SK-N-SH (cell line): ENCODE measurements at regions not wholly inside any gene's neighbourhood (a gene's known extent, or its start where the extent isn't known, plus 50 kb on each side); places are given as distances from the start of the nearest gene placed in this dataset.
A peak's percentile ranks its signal among the peaks of the same experiment; 100 is the strongest.

Source experiments
- CTCF ChIA-PET: fragments of 300-600, 350-600 bp; formaldehyde crosslinking; extraction: SDS; loops from one replicate; lab custom pipeline; 2021; lab: Yijun Ruan, JAX
- POLR2A ChIA-PET: fragments of 350-600 bp; sonication (Branson Sonifier 250); formaldehyde crosslinking; extraction: SDS; loops from one replicate; lab custom pipeline; 2020; ENCODE audit warnings: antibody characterized with exemption, inconsistent platforms; lab: Yijun Ruan, JAX
- DNase-seq: peaks from one replicate; pipeline ENCODE4 v3.0.0; 2012
- H2AFZ ChIP-seq: fragments of 200-600 bp; sonication (generic); 2 replicates; pipeline ENCODE4 v1.8.1; 2016; ENCODE audit warnings: antibody characterized with exemption, mild to moderate bottlenecking, low read depth
- H3F3A ChIP-seq: fragments of 200-600 bp; sonication (generic); replicated peaks from 2 replicates; pipeline ENCODE3; 2016; ENCODE audit warnings: antibody characterized with exemption, mild to moderate bottlenecking; ENCODE audit not compliant: insufficient read depth
- H3K27ac ChIP-seq, 2 experiments: fragments of 200-500 bp in 1 of 2; fragments of 200-600 bp in 1 of 2; sonication (Bioruptor generic) in 1 of 2; sonication (generic), shearing (Covaris generic) in 1 of 2; 2 replicates each; pipeline versions ENCODE4 v1.5.1 to v1.6.1; 2014 to 2016; ENCODE audit warnings: low read depth in 2 of 2, inconsistent platforms in 1 of 2, low read length in 1 of 2, mild to moderate bottlenecking in 1 of 2, mixed read lengths in 1 of 2
- H3K27me3 ChIP-seq: fragments of 200-600 bp; sonication (generic), shearing (Covaris generic); 2 replicates; pipeline ENCODE4 v1.6.1; 2016; ENCODE audit warnings: mixed run types; ENCODE audit not compliant: insufficient read depth
- H3K36me3 ChIP-seq, 2 experiments: fragments of 200-500 bp in 1 of 2; fragments of 200-600 bp in 1 of 2; sonication (Bioruptor generic) in 1 of 2; sonication (generic) in 1 of 2; replicated peaks in 1 of 2; 2 replicates each; pipeline versions ENCODE3 to v1.5.1; 2014 to 2016; ENCODE audit warnings: low read length in 1 of 2, mild to moderate bottlenecking in 1 of 2; ENCODE audit not compliant: insufficient read depth in 2 of 2, control insufficient read depth in 1 of 2
- H3K4me1 ChIP-seq, 2 experiments: fragments of 200-500 bp in 1 of 2; fragments of 200-600 bp in 1 of 2; sonication (Bioruptor generic) in 1 of 2; sonication (generic), shearing (Covaris generic) in 1 of 2; 2 replicates each; pipeline versions ENCODE4 v1.5.1 to v1.6.1; 2014 to 2016; ENCODE audit warnings: low read depth in 1 of 2, low read length in 1 of 2, mixed run types in 1 of 2; ENCODE audit not compliant: insufficient read depth in 2 of 2, control insufficient read depth in 1 of 2
- H3K4me2 ChIP-seq: fragments of 200-600 bp; sonication (generic), shearing (Covaris generic); 2 replicates; pipeline ENCODE4 v1.6.1; 2017; ENCODE audit warnings: mixed run types
- H3K4me3 ChIP-seq, 2 experiments: fragments of 200-500 bp in 1 of 2; fragments of 200-600 bp in 1 of 2; sonication (Bioruptor generic) in 1 of 2; sonication (generic), shearing (Covaris generic) in 1 of 2; 2 replicates each; pipeline versions ENCODE4 v1.5.1 to v1.8.1; 2014 to 2016; ENCODE audit warnings: low read depth in 2 of 2, inconsistent platforms in 1 of 2, low read length in 1 of 2, mild to moderate bottlenecking in 1 of 2, mixed read lengths in 1 of 2, moderate library complexity in 1 of 2
- H3K79me2 ChIP-seq: fragments of 200-600 bp; sonication (generic); 2 replicates; pipeline ENCODE4 v1.8.1; 2017; ENCODE audit warnings: mild to moderate bottlenecking; ENCODE audit not compliant: insufficient read depth
- H3K9ac ChIP-seq: fragments of 200-600 bp; sonication (generic); 2 replicates; pipeline ENCODE4 v1.6.1; 2017; ENCODE audit warnings: mixed run types
- H3K9me2 ChIP-seq: fragments of 200-600 bp; sonication (generic); 2 replicates; pipeline ENCODE4 v1.6.1; 2017; ENCODE audit warnings: mixed run types
- H3K9me3 ChIP-seq: fragments of 200-600 bp; sonication (generic); 2 replicates; pipeline ENCODE4 v1.6.1; 2017; ENCODE audit warnings: mixed run types, mild to moderate bottlenecking, moderate library complexity
- H4K20me1 ChIP-seq: fragments of 200-600 bp; sonication (generic); 2 replicates; pipeline ENCODE4 v1.6.1; 2017; ENCODE audit warnings: mild to moderate bottlenecking, mixed run types; ENCODE audit not compliant: insufficient read depth
- CHD2 ChIP-seq: fragments of 150-350 bp; IDR thresholded peaks from 2 replicates; pipeline ENCODE4 v1.6.1; 2018; ENCODE audit warnings: low read length; ENCODE audit not compliant: partially characterized antibody
- ELF1 ChIP-seq: IDR thresholded peaks from 2 replicates; pipeline ENCODE4 v1.4.0; 2012
- EP300 ChIP-seq, 2 experiments: IDR thresholded peaks; 2 replicates each; pipeline versions ENCODE4 v1.4.0 to v1.6.1; 2012; ENCODE audit warnings: borderline replicate concordance in 1 of 2, low read depth in 1 of 2, low read length in 1 of 2
- EZH2phosphoT487 ChIP-seq: fragments of 200-600 bp; sonication (generic); IDR thresholded peaks from 2 replicates; pipeline ENCODE4 v1.6.1; 2017; ENCODE audit warnings: low read depth, mixed run types, mild to moderate bottlenecking, antibody characterized with exemption, moderate library complexity, borderline replicate concordance
- FOSL2 ChIP-seq: IDR thresholded peaks from 2 replicates; pipeline ENCODE4 v1.4.0; 2012; ENCODE audit warnings: low read depth, mild to moderate bottlenecking, moderate library complexity, borderline replicate concordance
- FOXJ3 ChIP-seq: sonication (generic); formaldehyde crosslinking; IDR thresholded peaks from 2 replicates; pipeline ENCODE4 v1.5.1; 2020; ENCODE audit warnings: mild to moderate bottlenecking, missing genetic modification reagents
- FOXM1 ChIP-seq: IDR thresholded peaks from 2 replicates; pipeline ENCODE4 v1.4.0; 2012; ENCODE audit warnings: low read depth, mild to moderate bottlenecking
- GATA2 ChIP-seq: sonication (generic); formaldehyde crosslinking; IDR thresholded peaks from 2 replicates; pipeline ENCODE4 v1.5.0; 2020; ENCODE audit warnings: mild to moderate bottlenecking, missing genetic modification reagents
- JUND ChIP-seq: IDR thresholded peaks from 2 replicates; pipeline ENCODE4 v1.4.0; 2012
- MEF2A ChIP-seq: IDR thresholded peaks from 2 replicates; pipeline ENCODE4 v1.4.0; 2012; ENCODE audit warnings: low read depth, borderline replicate concordance
- NFIC ChIP-seq: IDR thresholded peaks from 2 replicates; pipeline ENCODE4 v1.4.0; 2012; ENCODE audit warnings: borderline replicate concordance
- NRF1 ChIP-seq: IDR thresholded peaks from 2 replicates; pipeline ENCODE4 v1.6.1; 2012; ENCODE audit warnings: low read depth, mild to moderate bottlenecking, low read length
- POLR2AphosphoS5 ChIP-seq: IDR thresholded peaks from 2 replicates; pipeline ENCODE4 v1.6.1; 2012; ENCODE audit warnings: low read depth, low read length
- RCOR1 ChIP-seq: fragments of 150-350 bp; IDR thresholded peaks from 2 replicates; pipeline ENCODE4 v1.6.1; 2017; ENCODE audit warnings: antibody characterized with exemption, low read length
- RFX5 ChIP-seq: IDR thresholded peaks from 2 replicates; pipeline ENCODE4 v1.6.1; 2012; ENCODE audit warnings: mild to moderate bottlenecking, improper control_type of control experiment, low read length
- RXRA ChIP-seq: IDR thresholded peaks from 2 replicates; pipeline ENCODE4 v1.4.0; 2012; ENCODE audit warnings: low read depth, mild to moderate bottlenecking, borderline replicate concordance
- SIN3A ChIP-seq: IDR thresholded peaks from 2 replicates; pipeline ENCODE4 v1.6.1; 2012; ENCODE audit warnings: low read depth, mild to moderate bottlenecking, low read length, moderate library complexity, borderline replicate concordance
- SMC3 ChIP-seq: IDR thresholded peaks from 2 replicates; pipeline ENCODE4 v1.6.1; 2012; ENCODE audit warnings: low read depth, low read length, improper control_type of control experiment
- TAF1 ChIP-seq: IDR thresholded peaks from 2 replicates; pipeline ENCODE4 v1.6.1; 2012; ENCODE audit warnings: low read depth, mild to moderate bottlenecking, low read length, moderate library complexity, borderline replicate concordance
- TCF12 ChIP-seq: IDR thresholded peaks from 2 replicates; pipeline ENCODE4 v1.4.0; 2012
- TEAD4 ChIP-seq: IDR thresholded peaks from 2 replicates; pipeline ENCODE4 v1.4.0; 2012; ENCODE audit warnings: mild to moderate bottlenecking, borderline replicate concordance; ENCODE audit not compliant: insufficient read depth
- WGBS: methylation state at CpG from one replicate; pipeline ENCODE4 v1.1.6; 2017; ENCODE audit warnings: low lambda C conversion rate; 5-methylcytosine and 5-hydroxymethylcytosine counted together
- TF ChIP-seq, protein P1 (sequence below): fragments of 150-350 bp; IDR thresholded peaks from 2 replicates; pipeline ENCODE4 v1.6.1; 2016; ENCODE audit warnings: mild to moderate bottlenecking, low read depth, low read length
- TF ChIP-seq, protein P2 (sequence below): fragments of 150-350 bp; IDR thresholded peaks from 2 replicates; pipeline ENCODE4 v1.6.1; 2017; ENCODE audit warnings: antibody characterized with exemption, low read length, low read depth, borderline replicate concordance
- TF ChIP-seq, protein P3 (sequence below): IDR thresholded peaks from 2 replicates; pipeline ENCODE4 v1.4.0; 2012; ENCODE audit warnings: low read depth, borderline replicate concordance
- TF ChIP-seq, protein P4 (sequence below): IDR thresholded peaks from 2 replicates; pipeline ENCODE4; 2012
- TF ChIP-seq, protein P5 (sequence below): IDR thresholded peaks from 2 replicates; pipeline ENCODE4 v1.6.1; 2012; ENCODE audit warnings: mild to moderate bottlenecking, low read depth, low read length, moderate library complexity

DNA sequence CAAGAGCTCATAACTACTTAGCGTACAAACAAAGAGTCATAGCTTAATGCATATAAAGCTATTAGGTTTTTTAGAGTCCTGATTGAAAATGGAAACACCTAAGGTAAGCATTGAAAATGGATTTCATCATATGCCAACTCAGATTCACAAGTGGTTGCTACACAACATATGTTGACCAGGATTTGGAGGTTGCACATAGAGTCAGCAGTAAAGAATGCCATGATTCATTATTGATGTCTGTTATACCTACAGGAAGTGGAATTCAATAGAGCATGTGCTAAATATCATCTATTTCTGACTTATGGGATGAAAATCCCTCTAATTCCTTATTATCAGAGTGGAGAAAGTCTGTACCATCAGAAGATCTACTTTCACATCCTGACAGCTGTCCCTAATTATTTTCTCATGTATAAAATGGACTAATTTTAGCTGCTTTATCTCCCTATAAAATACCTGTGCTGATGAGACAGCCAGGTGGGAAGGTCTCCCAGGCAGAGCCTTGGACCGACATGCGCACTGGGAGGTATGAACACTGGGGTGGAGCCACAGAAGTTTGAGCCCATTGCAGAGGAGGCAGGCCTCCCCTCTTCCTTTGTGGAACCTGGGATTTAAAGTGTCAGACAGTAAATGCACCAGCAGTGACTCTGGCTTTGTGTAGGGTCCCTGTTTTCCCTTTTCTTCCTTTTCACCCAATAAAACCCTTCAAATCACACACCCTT lies 204.2 kb downstream of the AASDHPPT start:
- 0 out of 2 replicates have a peak overlapping the region, but pooled peaks have one; percentile 19 for H3K9ac ChIP-seq
- TF ChIP-seq FOSL2 (peak; percentile 92), ELF1 (no peak), SMC3 (no peak), FOXM1 (0 out of 2 replicates have a peak, but pooled peaks have one; percentile 47), SIN3A (no peak), GATA2 (CRISPR knock-in tag) (no peak), TCF12 (peak; percentile 98), TEAD4 (peak; percentile 80; the same call in 1 of the 2 replicates), EZH2phosphoT487 (no peak), JUND (peak; percentile 91), EP300 (IDR thresholded peaks at IDR 0.05; ENCODE audit: borderline replicate concordance in 1 of 2, low read depth in 1 of 2, low read length in 1 of 2) (peak in 1 of 2 experiments; percentile 92; a peak in 2 of 4 replicates), RCOR1 (no peak), RFX5 (no peak), RXRA (peak; percentile 37; the same call in 1 of the 2 replicates), NRF1 (no peak), MEF2A (0 out of 2 replicates have a peak, but pooled peaks have one; percentile 32), FOXJ3 (CRISPR knock-in tag) (no peak), POLR2AphosphoS5 (peak; percentile 53; the same call in 1 of the 2 replicates), NFIC (peak; percentile 54; the same call in 1 of the 2 replicates), TAF1 (no peak), CHD2 (no peak)
- TF ChIP-seq, protein P1, sequence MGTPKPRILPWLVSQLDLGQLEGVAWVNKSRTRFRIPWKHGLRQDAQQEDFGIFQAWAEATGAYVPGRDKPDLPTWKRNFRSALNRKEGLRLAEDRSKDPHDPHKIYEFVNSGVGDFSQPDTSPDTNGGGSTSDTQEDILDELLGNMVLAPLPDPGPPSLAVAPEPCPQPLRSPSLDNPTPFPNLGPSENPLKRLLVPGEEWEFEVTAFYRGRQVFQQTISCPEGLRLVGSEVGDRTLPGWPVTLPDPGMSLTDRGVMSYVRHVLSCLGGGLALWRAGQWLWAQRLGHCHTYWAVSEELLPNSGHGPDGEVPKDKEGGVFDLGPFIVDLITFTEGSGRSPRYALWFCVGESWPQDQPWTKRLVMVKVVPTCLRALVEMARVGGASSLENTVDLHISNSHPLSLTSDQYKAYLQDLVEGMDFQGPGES: no peak
- TF ChIP-seq, protein P2, sequence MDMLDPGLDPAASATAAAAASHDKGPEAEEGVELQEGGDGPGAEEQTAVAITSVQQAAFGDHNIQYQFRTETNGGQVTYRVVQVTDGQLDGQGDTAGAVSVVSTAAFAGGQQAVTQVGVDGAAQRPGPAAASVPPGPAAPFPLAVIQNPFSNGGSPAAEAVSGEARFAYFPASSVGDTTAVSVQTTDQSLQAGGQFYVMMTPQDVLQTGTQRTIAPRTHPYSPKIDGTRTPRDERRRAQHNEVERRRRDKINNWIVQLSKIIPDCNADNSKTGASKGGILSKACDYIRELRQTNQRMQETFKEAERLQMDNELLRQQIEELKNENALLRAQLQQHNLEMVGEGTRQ: no peak
- TF ChIP-seq, protein P3, sequence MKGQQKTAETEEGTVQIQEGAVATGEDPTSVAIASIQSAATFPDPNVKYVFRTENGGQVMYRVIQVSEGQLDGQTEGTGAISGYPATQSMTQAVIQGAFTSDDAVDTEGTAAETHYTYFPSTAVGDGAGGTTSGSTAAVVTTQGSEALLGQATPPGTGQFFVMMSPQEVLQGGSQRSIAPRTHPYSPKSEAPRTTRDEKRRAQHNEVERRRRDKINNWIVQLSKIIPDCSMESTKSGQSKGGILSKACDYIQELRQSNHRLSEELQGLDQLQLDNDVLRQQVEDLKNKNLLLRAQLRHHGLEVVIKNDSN: no peak
- TF ChIP-seq, protein P4, sequence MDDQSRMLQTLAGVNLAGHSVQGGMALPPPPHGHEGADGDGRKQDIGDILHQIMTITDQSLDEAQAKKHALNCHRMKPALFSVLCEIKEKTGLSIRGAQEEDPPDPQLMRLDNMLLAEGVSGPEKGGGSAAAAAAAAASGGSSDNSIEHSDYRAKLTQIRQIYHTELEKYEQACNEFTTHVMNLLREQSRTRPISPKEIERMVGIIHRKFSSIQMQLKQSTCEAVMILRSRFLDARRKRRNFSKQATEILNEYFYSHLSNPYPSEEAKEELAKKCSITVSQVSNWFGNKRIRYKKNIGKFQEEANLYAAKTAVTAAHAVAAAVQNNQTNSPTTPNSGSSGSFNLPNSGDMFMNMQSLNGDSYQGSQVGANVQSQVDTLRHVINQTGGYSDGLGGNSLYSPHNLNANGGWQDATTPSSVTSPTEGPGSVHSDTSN: peak; percentile 87
- TF ChIP-seq, protein P5, sequence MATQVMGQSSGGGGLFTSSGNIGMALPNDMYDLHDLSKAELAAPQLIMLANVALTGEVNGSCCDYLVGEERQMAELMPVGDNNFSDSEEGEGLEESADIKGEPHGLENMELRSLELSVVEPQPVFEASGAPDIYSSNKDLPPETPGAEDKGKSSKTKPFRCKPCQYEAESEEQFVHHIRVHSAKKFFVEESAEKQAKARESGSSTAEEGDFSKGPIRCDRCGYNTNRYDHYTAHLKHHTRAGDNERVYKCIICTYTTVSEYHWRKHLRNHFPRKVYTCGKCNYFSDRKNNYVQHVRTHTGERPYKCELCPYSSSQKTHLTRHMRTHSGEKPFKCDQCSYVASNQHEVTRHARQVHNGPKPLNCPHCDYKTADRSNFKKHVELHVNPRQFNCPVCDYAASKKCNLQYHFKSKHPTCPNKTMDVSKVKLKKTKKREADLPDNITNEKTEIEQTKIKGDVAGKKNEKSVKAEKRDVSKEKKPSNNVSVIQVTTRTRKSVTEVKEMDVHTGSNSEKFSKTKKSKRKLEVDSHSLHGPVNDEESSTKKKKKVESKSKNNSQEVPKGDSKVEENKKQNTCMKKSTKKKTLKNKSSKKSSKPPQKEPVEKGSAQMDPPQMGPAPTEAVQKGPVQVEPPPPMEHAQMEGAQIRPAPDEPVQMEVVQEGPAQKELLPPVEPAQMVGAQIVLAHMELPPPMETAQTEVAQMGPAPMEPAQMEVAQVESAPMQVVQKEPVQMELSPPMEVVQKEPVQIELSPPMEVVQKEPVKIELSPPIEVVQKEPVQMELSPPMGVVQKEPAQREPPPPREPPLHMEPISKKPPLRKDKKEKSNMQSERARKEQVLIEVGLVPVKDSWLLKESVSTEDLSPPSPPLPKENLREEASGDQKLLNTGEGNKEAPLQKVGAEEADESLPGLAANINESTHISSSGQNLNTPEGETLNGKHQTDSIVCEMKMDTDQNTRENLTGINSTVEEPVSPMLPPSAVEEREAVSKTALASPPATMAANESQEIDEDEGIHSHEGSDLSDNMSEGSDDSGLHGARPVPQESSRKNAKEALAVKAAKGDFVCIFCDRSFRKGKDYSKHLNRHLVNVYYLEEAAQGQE: no peak

More for the DNA sequence above, 204.2 kb downstream of the AASDHPPT start:
- no peak for DNase-seq
- H4K20me1 ChIP-seq: no peaks in the 10 kb centered on the region
- H3K9me2 ChIP-seq: no peaks in the 10 kb centered on the region
- no peaks in the 10 kb centered on the region for H3K36me3 ChIP-seq
- H3K27me3 ChIP-seq: no peaks in the 10 kb centered on the region
- 72% methylated on average over 3 of the region's 3 CpGs for WGBS
- no peaks in the 10 kb centered on the region for H3K9me3 ChIP-seq
- POLR2A ChIA-PET: no interaction called here
- no peaks in the 10 kb centered on the region for H3K4me1 ChIP-seq
- H2AFZ ChIP-seq: peak overlapping the region; percentile 46; the same call in 1 of the 2 replicates
- no peak overlapping the region for H3K4me2 ChIP-seq
- no peaks in the 10 kb centered on the region for H3F3A ChIP-seq
- CTCF ChIA-PET: no interaction called here
- H3K4me3 ChIP-seq: no peak overlapping the region
- H3K79me2 ChIP-seq: no peaks in the 10 kb centered on the region
- peak overlapping the region; percentile 64 to 73; a peak in 3 of 4 replicates for H3K27ac ChIP-seq
